ENCODE measurements at regions not wholly inside any gene's neighbourhood (a gene's known extent, or its start where the extent isn't known, plus 50 kb on each side); places are given as distances from the start of the nearest gene placed in this dataset.

GRCh38 chr4:110778521-110778920 is 155.6 kb upstream of the PITX2 start:
- no peak for DNase-seq (ENCODE audit: low spot score)

- no peak for DNase-seq (ENCODE audit: low spot score)
Measured at GRCh38 chr4:110780538-110780937, 157.7 kb upstream of the PITX2 start.

- no peak for DNase-seq (ENCODE audit: low spot score)
Measured at GRCh38 chr4:110781944-110782343, 159.1 kb upstream of the PITX2 start.

GRCh38 chr4:110787109-110787508 is 164.2 kb upstream of the PITX2 start:
- no peak for DNase-seq (ENCODE audit: low spot score)

- no peak for DNase-seq (ENCODE audit: low spot score)
Measured at GRCh38 chr4:110787707-110788106, 164.8 kb upstream of the PITX2 start.

- DNase-seq (ENCODE audit: low spot score), result no peak
Measured at GRCh38 chr4:110788302-110788701, 165.4 kb upstream of the PITX2 start.

GRCh38 chr4:110792036-110792435 is 169.2 kb upstream of the PITX2 start:
- no peak for DNase-seq (ENCODE audit: low spot score)

- DNase-seq (ENCODE audit: low spot score), result peak; percentile 4
Measured at GRCh38 chr4:110793381-110793801, 170.5 kb upstream of the PITX2 start.

GRCh38 chr4:110793890-110794554 is 171.1 kb upstream of the PITX2 start:
- DNase-seq (ENCODE audit: low spot score), result no peak

- no peak for DNase-seq (ENCODE audit: low spot score)
Measured at GRCh38 chr4:110795971-110796370, 173.1 kb upstream of the PITX2 start.

GRCh38 chr4:110797486-110797885 is 174.6 kb upstream of the PITX2 start:
- DNase-seq (ENCODE audit: low spot score), result no peak

GRCh38 chr4:110798687-110799086 is 175.8 kb upstream of the PITX2 start:
- no peak for DNase-seq (ENCODE audit: low spot score)

- DNase-seq (ENCODE audit: low spot score), result peak; percentile 9
Measured at GRCh38 chr4:110799211-110799610, 176.3 kb upstream of the PITX2 start.

GRCh38 chr4:110801591-110801990 is 178.7 kb upstream of the PITX2 start:
- no peak for DNase-seq (ENCODE audit: low spot score)

GRCh38 chr4:110808351-110808878 is 185.5 kb upstream of the PITX2 start:
- no peak for DNase-seq (ENCODE audit: low spot score)

- DNase-seq (ENCODE audit: low spot score), result no peak
Measured at GRCh38 chr4:110815950-110816349, 193.1 kb upstream of the PITX2 start.

- no peak for DNase-seq (ENCODE audit: low spot score)
Measured at GRCh38 chr4:110816367-110816766, 193.5 kb upstream of the PITX2 start.

GRCh38 chr4:110821186-110821585 is 198.3 kb upstream of the PITX2 start:
- DNase-seq (ENCODE audit: low spot score), result no peak

- DNase-seq (ENCODE audit: low spot score), result no peak
Measured at GRCh38 chr4:110823251-110823650, 200.4 kb upstream of the PITX2 start.

- DNase-seq (ENCODE audit: low spot score), result no peak
Measured at GRCh38 chr4:110824344-110824743, 201.5 kb upstream of the PITX2 start.

GRCh38 chr4:110826656-110827055 is 203.8 kb upstream of the PITX2 start:
- DNase-seq (ENCODE audit: low spot score), result no peak

GRCh38 chr4:110830461-110830860 is 207.6 kb upstream of the PITX2 start:
- DNase-seq (ENCODE audit: low spot score), result no peak

- no peak for DNase-seq (ENCODE audit: low spot score)
Measured at GRCh38 chr4:110837896-110838450, 215.1 kb upstream of the PITX2 start.

- peak; percentile 70 for DNase-seq (ENCODE audit: low spot score)
Measured at GRCh38 chr4:110840221-110840654, 217.4 kb upstream of the PITX2 start.

All from GM03348 (cell line).